PFSK-1 (cell line): ENCODE measurements at regions not wholly inside any gene's neighbourhood (a gene's known extent, or its start where the extent isn't known, plus 50 kb on each side); places are given as distances from the start of the nearest gene placed in this dataset.

Experiments used
- FOXP2 ChIP-seq: optimal IDR thresholded peaks from 2 replicates; pipeline ENCODE3; 2011; ENCODE audit warnings: borderline replicate concordance, control low read depth, inconsistent platforms; ENCODE audit not compliant: insufficient read depth; ENCODE audit errors: extremely low read length, extremely low read depth
- POLR2AphosphoS5 ChIP-seq: IDR thresholded peaks from 2 replicates; pipeline ENCODE4 v1.6.1; 2012; ENCODE audit warnings: low read depth, mild to moderate bottlenecking, control low read depth, low read length, moderate library complexity
- REST ChIP-seq, 2 experiments: IDR thresholded peaks; 2 replicates each; pipeline versions ENCODE4 v1.6.1 to v1.8.0; 2011 to 2012; ENCODE audit warnings: low read depth in 2 of 2, low read length in 2 of 2, control low read depth in 1 of 2, inconsistent platforms in 1 of 2, mild to moderate bottlenecking in 1 of 2, moderate library complexity in 1 of 2; ENCODE audit not compliant: insufficient read depth in 1 of 2
- SIN3A ChIP-seq: IDR thresholded peaks from 2 replicates; pipeline ENCODE4 v1.6.1; 2012; ENCODE audit warnings: mild to moderate bottlenecking, low read length, moderate library complexity, borderline replicate concordance; ENCODE audit not compliant: insufficient read depth
- TAF1 ChIP-seq: IDR thresholded peaks from 2 replicates; pipeline ENCODE4 v1.6.1; 2012; ENCODE audit warnings: low read length, control low read depth, borderline replicate concordance; ENCODE audit not compliant: insufficient read depth

GRCh38 chr5:166499447-166500240, 1791.8 kb upstream of the WWC1 start:
- TF ChIP-seq REST (IDR thresholded peaks at IDR 0.05; ENCODE audit: insufficient read depth in 1 of 2, low read depth in 2 of 2, low read length in 2 of 2) (no peak), POLR2AphosphoS5 (no peak), SIN3A (no peak), FOXP2 (no peak), TAF1 (no peak)

- TF ChIP-seq FOXP2 (no peak), TAF1 (no peak), POLR2AphosphoS5 (no peak), REST (IDR thresholded peaks at IDR 0.05; ENCODE audit: insufficient read depth in 1 of 2, low read depth in 2 of 2, low read length in 2 of 2) (no peak), SIN3A (no peak)
Observed at GRCh38 chr5:166503506-166503905, 1787.9 kb upstream of the WWC1 start.

GRCh38 chr5:166505067-166505466, 1786.4 kb upstream of the WWC1 start:
- no peak for TF ChIP-seq POLR2AphosphoS5
- no peak for TF ChIP-seq SIN3A
- no peak for TF ChIP-seq TAF1
- no peak for TF ChIP-seq FOXP2
- no peak for TF ChIP-seq REST (IDR thresholded peaks at IDR 0.05; ENCODE audit: insufficient read depth in 1 of 2, low read depth in 2 of 2, low read length in 2 of 2)

- no peak for TF ChIP-seq POLR2AphosphoS5
- TF ChIP-seq TAF1, result no peak
- no peak for TF ChIP-seq REST (IDR thresholded peaks at IDR 0.05; ENCODE audit: insufficient read depth in 1 of 2, low read depth in 2 of 2, low read length in 2 of 2)
- no peak for TF ChIP-seq SIN3A
- no peak for TF ChIP-seq FOXP2
Observed at GRCh38 chr5:166505544-166505943, 1785.9 kb upstream of the WWC1 start.

- TF ChIP-seq TAF1 (no peak), REST (IDR thresholded peaks at IDR 0.05; ENCODE audit: insufficient read depth in 1 of 2, low read depth in 2 of 2, low read length in 2 of 2) (0 out of 4 replicates have a peak, but pooled peaks of 1 of the 2 experiments have one; percentile 27), FOXP2 (no peak), SIN3A (no peak), POLR2AphosphoS5 (no peak)
Observed at GRCh38 chr5:166507810-166508425, 1783.5 kb upstream of the WWC1 start.
